ENCODE measurements at regions not wholly inside any gene's neighbourhood (a gene's known extent, or its start where the extent isn't known, plus 50 kb on each side); places are given as distances from the start of the nearest gene placed in this dataset.

GRCh38 chr6:117126213-117126612 is 139.1 kb upstream of the VGLL2 start:
- H3K27ac ChIP-seq: no peak overlapping the region
- no peaks in the 10 kb centered on the region for H3K9me3 ChIP-seq (replicated peaks)
- H3K4me1 ChIP-seq: no peaks in the 10 kb centered on the region
- no peaks in the 10 kb centered on the region for H3K27me3 ChIP-seq
- no peak for DNase-seq
- H3K36me3 ChIP-seq: no peaks in the 10 kb centered on the region
- H3K4me3 ChIP-seq: no peak overlapping the region

GRCh38 chr6:117128052-117128451 is 137.3 kb upstream of the VGLL2 start:
- Histone ChIP-seq H3K27me3 (no peaks in the 10 kb centered on the region), H3K4me1 (no peaks in the 10 kb centered on the region), H3K4me3 (no peak overlapping the region), H3K36me3 (no peaks in the 10 kb centered on the region), H3K27ac (no peak overlapping the region), H3K9me3 (replicated peaks) (no peaks in the 10 kb centered on the region)
- no peak for DNase-seq

- no peak for DNase-seq
- H3K27me3 ChIP-seq: no peaks in the 10 kb centered on the region
- H3K27ac ChIP-seq: no peak overlapping the region
- no peaks in the 10 kb centered on the region for H3K36me3 ChIP-seq
- H3K9me3 ChIP-seq (replicated peaks): no peaks in the 10 kb centered on the region
- no peaks in the 10 kb centered on the region for H3K4me1 ChIP-seq
- no peak overlapping the region for H3K4me3 ChIP-seq
Measured at GRCh38 chr6:117130125-117130524, 135.2 kb upstream of the VGLL2 start.

GRCh38 chr6:117136702-117137101 is 128.7 kb upstream of the VGLL2 start:
- H3K4me3 ChIP-seq: no peak overlapping the region
- H3K27me3 ChIP-seq: no peaks in the 10 kb centered on the region
- no peak for DNase-seq

GRCh38 chr6:117137711-117138110 is 127.6 kb upstream of the VGLL2 start:
- H3K4me3 ChIP-seq: no peak overlapping the region
- no peak overlapping the region for H3K27ac ChIP-seq
- H3K4me1 ChIP-seq: peaks cover 13% of the 10 kb centered on the region; the same call in 1 of the 2 replicates
- no peak for DNase-seq
- H3K27me3 ChIP-seq: no peaks in the 10 kb centered on the region
- H3K36me3 ChIP-seq: no peaks in the 10 kb centered on the region
- H3K9me3 ChIP-seq (replicated peaks): no peaks in the 10 kb centered on the region; the same call in 1 of the 2 replicates

More at GRCh38 chr6:117136702-117137101, 128.7 kb upstream of the VGLL2 start:
- Histone ChIP-seq H3K4me1 (peaks cover 3% of the 10 kb centered on the region; the same call in 1 of the 2 replicates), H3K36me3 (no peaks in the 10 kb centered on the region), H3K9me3 (replicated peaks) (no peaks in the 10 kb centered on the region; the same call in 1 of the 2 replicates), H3K27ac (no peak overlapping the region)

- DNase-seq: no peak
- H3K36me3 ChIP-seq: no peaks in the 10 kb centered on the region
- H3K27ac ChIP-seq: no peak overlapping the region
- peaks cover 13% of the 10 kb centered on the region; the same call in 1 of the 2 replicates for H3K4me1 ChIP-seq
- H3K9me3 ChIP-seq (replicated peaks): no peaks in the 10 kb centered on the region; the same call in 1 of the 2 replicates
- H3K27me3 ChIP-seq: no peaks in the 10 kb centered on the region
- H3K4me3 ChIP-seq: no peak overlapping the region
Measured at GRCh38 chr6:117138425-117138824, 126.9 kb upstream of the VGLL2 start.

GRCh38 chr6:117138920-117139319 is 126.4 kb upstream of the VGLL2 start:
- H3K4me1 ChIP-seq: peaks cover 13% of the 10 kb centered on the region; the same call in 1 of the 2 replicates
- no peaks in the 10 kb centered on the region for H3K36me3 ChIP-seq
- H3K27ac ChIP-seq: no peak overlapping the region
- no peaks in the 10 kb centered on the region for H3K27me3 ChIP-seq
- H3K9me3 ChIP-seq (replicated peaks): no peaks in the 10 kb centered on the region; the same call in 1 of the 2 replicates
- no peak overlapping the region for H3K4me3 ChIP-seq
- no peak for DNase-seq

- no peaks in the 10 kb centered on the region for H3K36me3 ChIP-seq
- peak; percentile 43 to 78 for DNase-seq
- peak overlapping the region; percentile 34 for H3K27ac ChIP-seq
- H3K4me1 ChIP-seq: peaks cover 13% of the 10 kb centered on the region; the same call in 1 of the 2 replicates
- H3K4me3 ChIP-seq: no peak overlapping the region
- no peaks in the 10 kb centered on the region; the same call in 1 of the 2 replicates for H3K9me3 ChIP-seq (replicated peaks)
- no peaks in the 10 kb centered on the region for H3K27me3 ChIP-seq
Measured at GRCh38 chr6:117142142-117142541, 123.2 kb upstream of the VGLL2 start.

- no peaks in the 10 kb centered on the region for H3K36me3 ChIP-seq
- no peak for DNase-seq
- H3K4me3 ChIP-seq: no peak overlapping the region
- H3K27ac ChIP-seq: no peak overlapping the region
- H3K27me3 ChIP-seq: no peaks in the 10 kb centered on the region
- no peaks in the 10 kb centered on the region; the same call in 1 of the 2 replicates for H3K9me3 ChIP-seq (replicated peaks)
- H3K4me1 ChIP-seq: peaks cover 13% of the 10 kb centered on the region; the same call in 1 of the 2 replicates
Measured at GRCh38 chr6:117142995-117143394, 122.4 kb upstream of the VGLL2 start.

- DNase-seq: no peak
- H3K27me3 ChIP-seq: no peaks in the 10 kb centered on the region
- no peak overlapping the region for H3K27ac ChIP-seq
- no peak overlapping the region for H3K4me3 ChIP-seq
- H3K36me3 ChIP-seq: no peaks in the 10 kb centered on the region
- H3K9me3 ChIP-seq (replicated peaks): no peaks in the 10 kb centered on the region; the same call in 1 of the 2 replicates
- peaks cover 13% of the 10 kb centered on the region; the same call in 1 of the 2 replicates for H3K4me1 ChIP-seq
Measured at GRCh38 chr6:117143647-117144046, 121.7 kb upstream of the VGLL2 start.

- Histone ChIP-seq H3K27me3 (no peaks in the 10 kb centered on the region), H3K27ac (no peak overlapping the region), H3K36me3 (no peaks in the 10 kb centered on the region), H3K4me3 (no peak overlapping the region), H3K4me1 (peaks cover 13% of the 10 kb centered on the region; the same call in 1 of the 2 replicates), H3K9me3 (replicated peaks) (peaks cover 6% of the 10 kb centered on the region; the same call in 1 of the 2 replicates)
- no peak for DNase-seq
Measured at GRCh38 chr6:117145940-117146339, 119.4 kb upstream of the VGLL2 start.

- Histone ChIP-seq H3K4me1 (no peaks in the 10 kb centered on the region), H3K36me3 (no peaks in the 10 kb centered on the region), H3K27me3 (no peaks in the 10 kb centered on the region), H3K4me3 (no peak overlapping the region), H3K27ac (no peak overlapping the region), H3K9me3 (replicated peaks) (peaks cover 10% of the 10 kb centered on the region; the same call in 1 of the 2 replicates)
- DNase-seq: no peak
Measured at GRCh38 chr6:117149324-117149723, 116.0 kb upstream of the VGLL2 start.

- H3K9me3 ChIP-seq (replicated peaks): no peaks in the 10 kb centered on the region
- peaks cover 22% of the 10 kb centered on the region for H3K4me1 ChIP-seq
- no peaks in the 10 kb centered on the region for H3K27me3 ChIP-seq
- peak; percentile 12 to 51 for DNase-seq
- H3K27ac ChIP-seq: peak overlapping the region; percentile 17
- no peaks in the 10 kb centered on the region for H3K36me3 ChIP-seq
- H3K4me3 ChIP-seq: no peak overlapping the region
Measured at GRCh38 chr6:117156741-117157140, 108.6 kb upstream of the VGLL2 start.

GRCh38 chr6:117157448-117157847 is 107.9 kb upstream of the VGLL2 start:
- Histone ChIP-seq H3K27ac (peak overlapping the region; percentile 17), H3K4me3 (no peak overlapping the region), H3K36me3 (no peaks in the 10 kb centered on the region), H3K9me3 (replicated peaks) (no peaks in the 10 kb centered on the region), H3K27me3 (no peaks in the 10 kb centered on the region), H3K4me1 (peaks cover 22% of the 10 kb centered on the region)
- peak; percentile 43 to 62 for DNase-seq

- Histone ChIP-seq H3K9me3 (replicated peaks) (0 out of 2 replicates have a peak, but pooled peaks cover under 1% of the 10 kb centered on the region), H3K27me3 (no peaks in the 10 kb centered on the region), H3K36me3 (no peaks in the 10 kb centered on the region), H3K27ac (peak overlapping the region; percentile 29; the same call in 1 of the 2 replicates), H3K4me1 (peaks cover 55% of the 10 kb centered on the region), H3K4me3 (no peak overlapping the region)
- peak; percentile 20 to 68 for DNase-seq
Measured at GRCh38 chr6:117165911-117166499, 99.4 kb upstream of the VGLL2 start.
